Activated B cell treated with CpG ODN at 0.5 μM for 24 hours (primary cell): ENCODE measurements at regions not wholly inside any gene's neighbourhood (a gene's known extent, or its start where the extent isn't known, plus 50 kb on each side); places are given as distances from the start of the nearest gene placed in this dataset.

Experiments
- ATAC-seq: fragments of 200-7000 bp; cut with Tn5 transposase; one replicate; pipeline ENCODE4 v1.10.0; 2021; ENCODE audit warnings: low read depth, mild to moderate bottlenecking, moderate library complexity
- CTCF ChIA-PET: fragments of 350-600 bp; sonication (Branson Sonifier 250); formaldehyde crosslinking; loops from one replicate; lab custom pipeline; 2021; ENCODE audit warnings: antibody characterized with exemption; lab: Charles Lee
- POLR2A ChIA-PET: fragments of 350-600 bp; sonication (Branson Sonifier 250); formaldehyde crosslinking; loops from one replicate; lab custom pipeline; 2021; ENCODE audit warnings: antibody characterized with exemption; lab: Charles Lee
- DNase-seq: peaks from one replicate; pipeline ENCODE4 v3.0.0; 2022
- H3K27ac Mint-ChIP-seq: one replicate; pipeline ENCODE4 v1.8.0; 2020; ENCODE audit warnings: mixed read lengths
- H3K27me3 Mint-ChIP-seq: one replicate; pipeline ENCODE4 v1.8.0; 2021; ENCODE audit warnings: mixed read lengths
- H3K36me3 Mint-ChIP-seq: one replicate; pipeline ENCODE4 v1.8.0; 2021; ENCODE audit warnings: low read depth, mixed read lengths
- H3K4me1 Mint-ChIP-seq: one replicate; pipeline ENCODE4 v1.8.0; 2021; ENCODE audit warnings: mixed read lengths
- H3K4me3 Mint-ChIP-seq: one replicate; pipeline ENCODE4 v1.8.0; 2020; ENCODE audit warnings: mild to moderate bottlenecking, mixed read lengths
- H3K9me3 Mint-ChIP-seq: one replicate; pipeline ENCODE4 v1.8.0; 2020; ENCODE audit warnings: mixed read lengths
- CTCF ChIP-seq: fragments of 200-600 bp; IDR thresholded peaks from one replicate; pipeline ENCODE4 v1.8.0; 2022; ENCODE audit warnings: antibody characterized with exemption, mild to moderate bottlenecking
- intact Hi-C: fragments of 100-400 bp; cut with micrococcal nuclease; formaldehyde crosslinking; loops from one replicate; pipeline ENCODE4 v1.15.1; 2024

- CTCF ChIA-PET: no interaction called here
- ATAC-seq (no peak), DNase-seq (no peak)
- Mint-ChIP-seq H3K36me3 (no peaks in the 10 kb centered on the region), H3K27me3 (no peaks in the 10 kb centered on the region), H3K4me3 (no peak overlapping the region), H3K9me3 (no peaks in the 10 kb centered on the region), H3K27ac (no peak overlapping the region), H3K4me1 (no peaks in the 10 kb centered on the region)
- intact Hi-C loops: no loop called here
- TF ChIP-seq CTCF: no peak
- POLR2A ChIA-PET: no interaction called here
Observed at GRCh38 chr11:15565880-15566279, 451.2 kb downstream of the INSC start.

- H3K27me3 Mint-ChIP-seq: no peaks in the 10 kb centered on the region
- no peak overlapping the region for H3K4me3 Mint-ChIP-seq
- no peak overlapping the region for H3K27ac Mint-ChIP-seq
Observed at GRCh38 chr11:15568440-15568839, 453.7 kb downstream of the INSC start.

GRCh38 chr11:15569305-15570025 is 454.7 kb downstream of the INSC start:
- ATAC-seq: no peak
- DNase-seq: no peak
- Mint-ChIP-seq H3K4me3 (no peak overlapping the region), H3K27me3 (no peaks in the 10 kb centered on the region), H3K9me3 (no peaks in the 10 kb centered on the region), H3K36me3 (no peaks in the 10 kb centered on the region), H3K4me1 (no peaks in the 10 kb centered on the region), H3K27ac (no peak overlapping the region)
- intact Hi-C loops: no loop called here
- ChIA-PET CTCF (no interaction called here), POLR2A (no interaction called here)
- no peak for TF ChIP-seq CTCF

More at GRCh38 chr11:15568440-15568839, 453.7 kb downstream of the INSC start:
- no peak for DNase-seq
- no peak for TF ChIP-seq CTCF
- Mint-ChIP-seq H3K36me3 (no peaks in the 10 kb centered on the region), H3K9me3 (no peaks in the 10 kb centered on the region), H3K4me1 (no peaks in the 10 kb centered on the region)
- ChIA-PET CTCF (no interaction called here), POLR2A (no interaction called here)
- ATAC-seq: no peak
- intact Hi-C loops: no loop called here

- Mint-ChIP-seq H3K36me3 (no peaks in the 10 kb centered on the region), H3K4me1 (no peaks in the 10 kb centered on the region), H3K27ac (no peak overlapping the region), H3K4me3 (no peak overlapping the region), H3K9me3 (no peaks in the 10 kb centered on the region), H3K27me3 (no peaks in the 10 kb centered on the region)
- intact Hi-C loops: no loop called here
- ATAC-seq (no peak), DNase-seq (no peak)
- ChIA-PET POLR2A (no interaction called here), CTCF (no interaction called here)
- no peak for TF ChIP-seq CTCF
Observed at GRCh38 chr11:15575409-15575808, 460.7 kb downstream of the INSC start.

GRCh38 chr11:15576769-15577168 is 462.0 kb downstream of the INSC start:
- no peak for TF ChIP-seq CTCF
- intact Hi-C loops: no loop called here
- ChIA-PET POLR2A (no interaction called here), CTCF (no interaction called here)
- DNase-seq (no peak), ATAC-seq (no peak)
- H3K9me3 Mint-ChIP-seq: no peaks in the 10 kb centered on the region
- H3K4me1 Mint-ChIP-seq: no peaks in the 10 kb centered on the region
- no peak overlapping the region for H3K4me3 Mint-ChIP-seq
- H3K27ac Mint-ChIP-seq: no peak overlapping the region
- H3K36me3 Mint-ChIP-seq: no peaks in the 10 kb centered on the region
- no peaks in the 10 kb centered on the region for H3K27me3 Mint-ChIP-seq
